NCI-H82 treated with DMSO at 0.1 percent for 48 hours (cell line): ENCODE measurements at regions not wholly inside any gene's neighbourhood (a gene's known extent, or its start where the extent isn't known, plus 50 kb on each side); places are given as distances from the start of the nearest gene placed in this dataset.
"Not testable (repeated sequence)": the region's sequence is repeated elsewhere in the genome, so short reads cannot be mapped to it uniquely, and the experiment has no call there.

Experiments used
- DNase-seq: peaks from one replicate; lab custom pipeline; 2025; ENCODE audit not compliant: unreplicated experiment; lab: John Stamatoyannopoulos, UW

GRCh38 chr6:128738112-128738511, 144.8 kb upstream of the LAMA2 start:
- DNase-seq = no peak

GRCh38 chr6:128736780-128737179, 146.2 kb upstream of the LAMA2 start:
- no peak for DNase-seq

- peak; percentile 2 for DNase-seq
These were observed 151.4 kb upstream of the LAMA2 start for GRCh38 chr6:128731249-128732165.

GRCh38 chr6:128727500-128727899, 155.4 kb upstream of the LAMA2 start:
- no peak for DNase-seq

GRCh38 chr6:128725271-128726233, 157.4 kb upstream of the LAMA2 start:
- no peak for DNase-seq

GRCh38 chr6:128724738-128725137, 158.2 kb upstream of the LAMA2 start:
- DNase-seq = no peak

- no peak for DNase-seq
These were observed 159.3 kb upstream of the LAMA2 start for GRCh38 chr6:128723667-128724066.

- DNase-seq = no peak
These were observed 162.0 kb upstream of the LAMA2 start for GRCh38 chr6:128720891-128721290.

GRCh38 chr6:128719786-128720185, 163.2 kb upstream of the LAMA2 start:
- DNase-seq = no peak

- no peak for DNase-seq
These were observed 169.5 kb upstream of the LAMA2 start for GRCh38 chr6:128713461-128713860.

GRCh38 chr6:128712898-128713297, 170.0 kb upstream of the LAMA2 start:
- no peak for DNase-seq

- DNase-seq = no peak
These were observed 171.8 kb upstream of the LAMA2 start for GRCh38 chr6:128711149-128711548.

GRCh38 chr6:128710315-128710714, 172.6 kb upstream of the LAMA2 start:
- DNase-seq = no peak

- no peak for DNase-seq
These were observed 178.3 kb upstream of the LAMA2 start for GRCh38 chr6:128704601-128705000.

GRCh38 chr6:128703794-128704193, 179.1 kb upstream of the LAMA2 start:
- not testable (repeated sequence) for DNase-seq

GRCh38 chr6:128696691-128697689, 176.6 kb upstream of the PTPRK start:
- DNase-seq = no peak

- no peak for DNase-seq
These were observed 174.1 kb upstream of the PTPRK start for GRCh38 chr6:128694303-128695009.

GRCh38 chr6:128690063-128690462, 169.7 kb upstream of the PTPRK start:
- DNase-seq = no peak

- DNase-seq = no peak
These were observed 165.7 kb upstream of the PTPRK start for GRCh38 chr6:128686084-128686483.

- DNase-seq = no peak
These were observed 156.1 kb upstream of the PTPRK start for GRCh38 chr6:128676456-128676855.
